HCT116 (cell line): ENCODE measurements at regions not wholly inside any gene's neighbourhood (a gene's known extent, or its start where the extent isn't known, plus 50 kb on each side); places are given as distances from the start of the nearest gene placed in this dataset.

ENCODE experiments used
- FOSL1 ChIP-seq: IDR thresholded peaks from 2 replicates; pipeline ENCODE4 v1.6.1; 2012; ENCODE audit warnings: low read depth
- POLR2AphosphoS5 ChIP-seq: IDR thresholded peaks from 2 replicates; pipeline ENCODE4 v1.6.1; 2011; ENCODE audit warnings: mild to moderate bottlenecking, low read depth, low read length, moderate library complexity
- RAD21 ChIP-seq: IDR thresholded peaks from 2 replicates; pipeline ENCODE4 v1.6.1; 2012; ENCODE audit warnings: low read depth, mild to moderate bottlenecking
- SP1 ChIP-seq: IDR thresholded peaks from 2 replicates; pipeline ENCODE4 v1.6.1; 2012; ENCODE audit warnings: low read depth
- SRF ChIP-seq: IDR thresholded peaks from 2 replicates; pipeline ENCODE4 v1.6.1; 2012; ENCODE audit warnings: low read depth
- TF ChIP-seq, protein P1 (sequence below), 3 experiments: fragments of 200-600 bp in 1 of 3; sonication (generic) in 1 of 3; IDR thresholded peaks in 2 of 3; conservative IDR thresholded peaks in 1 of 3; 2 replicates each; pipeline ENCODE4 v1.5.1; 2012 to 2017; ENCODE audit warnings: low read depth in 2 of 3, low read length in 2 of 3, antibody characterized with exemption in 1 of 3, borderline replicate concordance in 1 of 3, control low read depth in 1 of 3, mild to moderate bottlenecking in 1 of 3, mixed read lengths in 1 of 3, mixed run types in 1 of 3, moderate library complexity in 1 of 3; ENCODE audit not compliant: insufficient read depth in 1 of 3

DNA sequence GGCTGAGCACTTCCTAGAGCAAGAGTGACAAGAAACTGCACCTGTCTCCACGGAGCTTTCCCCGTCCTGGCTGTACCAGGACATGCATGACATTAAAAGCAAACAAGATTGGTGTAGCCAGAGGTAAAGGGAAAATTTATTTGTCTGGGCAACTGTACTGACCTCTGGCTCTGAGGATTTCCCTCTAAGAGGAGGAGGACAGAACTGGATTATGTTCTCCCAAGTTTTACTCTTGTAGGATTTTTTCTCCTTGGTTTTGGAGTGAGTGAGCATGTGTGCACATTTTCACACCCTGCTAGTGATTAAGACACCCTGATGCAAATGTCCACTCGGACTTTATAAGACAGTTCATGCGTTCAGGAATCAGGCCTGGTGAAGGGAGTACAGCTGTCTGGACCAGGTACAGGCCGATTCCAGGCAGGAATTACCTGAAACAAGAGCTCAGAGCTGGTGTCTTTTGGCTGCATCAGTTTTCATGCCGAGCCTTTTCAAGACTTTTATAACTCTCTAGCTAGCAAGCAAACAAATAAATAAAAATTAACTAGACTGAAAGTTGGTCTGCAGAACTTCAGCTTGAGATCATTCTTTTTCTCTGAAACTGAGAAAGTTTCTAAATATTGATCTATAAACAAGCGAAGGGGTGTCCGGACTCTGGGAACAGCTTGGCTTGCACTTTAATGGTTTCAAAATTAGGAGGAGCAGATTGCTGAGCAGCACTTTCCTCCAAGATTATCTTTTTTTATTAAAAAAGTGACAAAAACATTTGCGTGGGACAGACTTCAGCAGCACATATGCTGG, 51.3 kb upstream of the SPRY1 start:
- TF ChIP-seq, protein P1, sequence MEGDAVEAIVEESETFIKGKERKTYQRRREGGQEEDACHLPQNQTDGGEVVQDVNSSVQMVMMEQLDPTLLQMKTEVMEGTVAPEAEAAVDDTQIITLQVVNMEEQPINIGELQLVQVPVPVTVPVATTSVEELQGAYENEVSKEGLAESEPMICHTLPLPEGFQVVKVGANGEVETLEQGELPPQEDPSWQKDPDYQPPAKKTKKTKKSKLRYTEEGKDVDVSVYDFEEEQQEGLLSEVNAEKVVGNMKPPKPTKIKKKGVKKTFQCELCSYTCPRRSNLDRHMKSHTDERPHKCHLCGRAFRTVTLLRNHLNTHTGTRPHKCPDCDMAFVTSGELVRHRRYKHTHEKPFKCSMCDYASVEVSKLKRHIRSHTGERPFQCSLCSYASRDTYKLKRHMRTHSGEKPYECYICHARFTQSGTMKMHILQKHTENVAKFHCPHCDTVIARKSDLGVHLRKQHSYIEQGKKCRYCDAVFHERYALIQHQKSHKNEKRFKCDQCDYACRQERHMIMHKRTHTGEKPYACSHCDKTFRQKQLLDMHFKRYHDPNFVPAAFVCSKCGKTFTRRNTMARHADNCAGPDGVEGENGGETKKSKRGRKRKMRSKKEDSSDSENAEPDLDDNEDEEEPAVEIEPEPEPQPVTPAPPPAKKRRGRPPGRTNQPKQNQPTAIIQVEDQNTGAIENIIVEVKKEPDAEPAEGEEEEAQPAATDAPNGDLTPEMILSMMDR (IDR thresholded peaks at IDR 0.05 in 2 of 3, conservative IDR thresholded peaks at IDR 0.05 in 1 of 3; ENCODE audit: borderline replicate concordance in 1 of 3, insufficient read depth in 1 of 3, low read depth in 2 of 3, low read length in 2 of 3): no peak
- TF ChIP-seq SRF (no peak), SP1 (no peak), FOSL1 (no peak), POLR2AphosphoS5 (no peak), RAD21 (no peak)
